ENCODE measurements at regions not wholly inside any gene's neighbourhood (a gene's known extent, or its start where the extent isn't known, plus 50 kb on each side); places are given as distances from the start of the nearest gene placed in this dataset.

DNA sequence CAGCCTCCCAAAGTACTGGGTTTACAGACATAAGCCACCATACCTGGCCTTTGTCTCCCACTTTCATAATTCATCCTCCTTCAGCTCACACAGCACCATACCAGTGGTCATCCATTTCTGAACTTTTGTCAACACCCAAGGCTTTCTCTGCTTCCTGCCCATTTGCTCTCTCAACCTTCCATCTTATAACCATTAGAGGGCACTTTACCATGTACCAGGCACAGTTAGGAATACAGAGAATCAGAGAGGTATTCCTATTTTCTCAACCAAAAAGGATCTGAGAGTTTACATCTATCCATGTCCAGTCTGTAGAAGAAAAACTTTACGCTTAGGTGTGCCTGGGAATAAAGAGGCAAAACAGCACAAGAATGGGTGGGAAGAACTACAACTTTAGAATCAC lies 397.6 kb downstream of the BUD13 start:
- intact Hi-C loops (cut with DNase I), result no loop called here
- Histone ChIP-seq H3K4me3 (no peak overlapping the region), H3K27ac (no peak overlapping the region), H3K36me3 (ENCODE audit: insufficient read depth in 1 of 2, low read depth in 1 of 2) (no peaks in the 10 kb centered on the region), H3K4me1 (no peaks in the 10 kb centered on the region), H3K9me3 (no peaks in the 10 kb centered on the region), H3K27me3 (ENCODE audit: insufficient read depth in 3 of 3, low read length in 2 of 3) (peaks cover 0 to 6% (median 4%) of the 10 kb centered on the region in 3 donors)
- TF ChIP-seq CTCF (IDR thresholded peaks at IDR 0.05), result no peak
- DNase-seq (no peak), ATAC-seq (no peak)
- 89 to 94% (median 92%) methylated on average over 1 of the region's 1 CpG for WGBS, 3 donors

DNA sequence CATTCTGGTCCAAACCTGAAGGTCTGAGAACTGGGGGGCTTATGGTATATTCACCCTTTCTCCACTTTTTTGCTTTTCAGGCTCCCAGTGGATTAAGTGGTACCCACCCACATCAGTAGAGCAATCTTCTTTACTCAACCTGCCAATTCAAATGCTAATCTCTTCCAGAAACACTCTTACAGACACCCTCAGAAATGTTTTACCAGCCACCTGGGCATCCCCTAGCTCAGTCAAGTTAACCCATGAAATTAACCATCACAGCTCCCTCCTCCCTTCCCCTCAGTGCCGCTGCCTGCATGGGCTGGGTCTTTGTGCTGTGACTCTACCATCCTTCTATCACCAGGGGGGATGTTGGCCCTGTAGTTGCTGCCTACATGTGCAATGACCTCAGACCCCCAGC lies 398.7 kb downstream of the BUD13 start:
- intact Hi-C loops (cut with DNase I), result no loop called here

GRCh38 chr11:116373104-116373944 lies 399.5 kb downstream of the BUD13 start:
- no peak for ATAC-seq
- DNase-seq, result no peak
- Histone ChIP-seq H3K27me3 (ENCODE audit: insufficient read depth in 3 of 3, low read length in 2 of 3) (peaks cover 0 to 6% (median 1%) of the 10 kb centered on the region in 3 donors), H3K36me3 (ENCODE audit: insufficient read depth in 1 of 2, low read depth in 1 of 2) (no peaks in the 10 kb centered on the region), H3K27ac (no peak overlapping the region), H3K4me3 (no peak overlapping the region), H3K4me1 (no peaks in the 10 kb centered on the region), H3K9me3 (no peaks in the 10 kb centered on the region)
- TF ChIP-seq CTCF (IDR thresholded peaks at IDR 0.05), result no peak
- WGBS, 3 donors, result 68 to 76% (median 71%) methylated on average over 10 of the region's 10 CpGs
- intact Hi-C loops (cut with DNase I), result no loop called here

More for the DNA sequence above, 398.7 kb downstream of the BUD13 start:
- Histone ChIP-seq H3K27me3 (ENCODE audit: insufficient read depth in 3 of 3, low read length in 2 of 3) (peaks cover 0 to 6% (median 4%) of the 10 kb centered on the region in 3 donors), H3K4me1 (no peaks in the 10 kb centered on the region), H3K27ac (no peak overlapping the region), H3K9me3 (no peaks in the 10 kb centered on the region), H3K4me3 (no peak overlapping the region), H3K36me3 (ENCODE audit: insufficient read depth in 1 of 2, low read depth in 1 of 2) (no peaks in the 10 kb centered on the region)
- 73 to 83% (median 76%) methylated on average over 1 of the region's 1 CpG for WGBS, 3 donors
- no peak for TF ChIP-seq CTCF (IDR thresholded peaks at IDR 0.05)
- no peak for DNase-seq
- ATAC-seq, result no peak

DNA sequence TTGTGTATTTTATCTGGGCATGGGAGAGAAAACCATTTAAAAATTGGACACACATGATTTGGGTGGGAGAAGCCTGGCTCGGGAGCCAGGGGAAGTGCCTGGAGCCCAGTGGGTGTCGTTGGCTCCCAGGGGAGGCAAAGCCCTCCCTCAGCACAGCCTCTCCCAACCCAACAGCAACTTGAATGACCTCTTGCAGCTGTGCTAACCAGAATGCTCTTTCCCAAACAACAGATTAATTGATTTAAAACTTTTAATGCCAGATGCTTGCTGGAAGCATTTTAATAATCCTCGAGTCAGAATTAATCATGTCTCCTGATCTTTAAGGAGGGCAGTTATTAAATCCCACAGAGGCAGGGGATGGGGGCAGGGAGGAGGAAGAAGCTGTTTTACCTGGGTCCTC lies 401.6 kb downstream of the BUD13 start:
- H3K4me3 ChIP-seq, result no peak overlapping the region
- DNase-seq (no peak), ATAC-seq (no peak)
- intact Hi-C loops (cut with DNase I), result no loop called here
- no peaks in the 10 kb centered on the region for H3K9me3 ChIP-seq
- no peaks in the 10 kb centered on the region for H3K4me1 ChIP-seq
- WGBS, 3 donors, result 7 to 36% (median 21%) methylated on average over 3 of the region's 3 CpGs
- TF ChIP-seq CTCF (IDR thresholded peaks at IDR 0.05), result no peak
- H3K36me3 ChIP-seq (ENCODE audit: insufficient read depth in 1 of 2, low read depth in 1 of 2), result no peaks in the 10 kb centered on the region
- no peak overlapping the region for H3K27ac ChIP-seq
- peaks cover 0 to 6% (median 1%) of the 10 kb centered on the region in 3 donors for H3K27me3 ChIP-seq (ENCODE audit: insufficient read depth in 3 of 3, low read length in 2 of 3)
